Astrocyte of the cerebellum (primary cell): ENCODE measurements at regions not wholly inside any gene's neighbourhood (a gene's known extent, or its start where the extent isn't known, plus 50 kb on each side); places are given as distances from the start of the nearest gene placed in this dataset.

Source experiments
- DNase-seq: peaks from one replicate; pipeline ENCODE4 v3.0.0-alpha.2; 2011; ENCODE audit warnings: low read depth
- H3K4me3 ChIP-seq: 2 replicates; pipeline ENCODE4 v1.5.1; 2011; ENCODE audit warnings: mild to moderate bottlenecking, low read depth, low read length, moderate library complexity
- CTCF ChIP-seq: IDR thresholded peaks from 2 replicates; pipeline ENCODE4 v1.5.1; 2012; ENCODE audit warnings: low read length, low read depth, moderate library complexity, mild to moderate bottlenecking; ENCODE audit errors: missing control alignments
- in situ Hi-C: cut with HindIII; loops from 2 replicates; pipeline ENCODE4 v1.10.0; 2017; ENCODE audit warnings: low sequenced_read_pairs

- no peak overlapping the region for H3K4me3 ChIP-seq
- in situ Hi-C loops, result loop anchor here (25.0 kb wide), 1 partner anchor 217 kb away; the partner anchor contains the start of gene CC2D2A
- TF ChIP-seq CTCF, result no peak
- no peak for DNase-seq
These were observed 182.8 kb upstream of the C1QTNF7 start for GRCh38 chr4:15245006-15245530.

GRCh38 chr4:15250021-15250441, 177.8 kb upstream of the C1QTNF7 start:
- in situ Hi-C loops, result no loop called here
- no peak for TF ChIP-seq CTCF
- no peak for DNase-seq
- no peak overlapping the region for H3K4me3 ChIP-seq

- no peak overlapping the region for H3K4me3 ChIP-seq
- in situ Hi-C loops, result no loop called here
- TF ChIP-seq CTCF, result no peak
- DNase-seq, result no peak
These were observed 174.5 kb upstream of the C1QTNF7 start for GRCh38 chr4:15253349-15253748.

DNA sequence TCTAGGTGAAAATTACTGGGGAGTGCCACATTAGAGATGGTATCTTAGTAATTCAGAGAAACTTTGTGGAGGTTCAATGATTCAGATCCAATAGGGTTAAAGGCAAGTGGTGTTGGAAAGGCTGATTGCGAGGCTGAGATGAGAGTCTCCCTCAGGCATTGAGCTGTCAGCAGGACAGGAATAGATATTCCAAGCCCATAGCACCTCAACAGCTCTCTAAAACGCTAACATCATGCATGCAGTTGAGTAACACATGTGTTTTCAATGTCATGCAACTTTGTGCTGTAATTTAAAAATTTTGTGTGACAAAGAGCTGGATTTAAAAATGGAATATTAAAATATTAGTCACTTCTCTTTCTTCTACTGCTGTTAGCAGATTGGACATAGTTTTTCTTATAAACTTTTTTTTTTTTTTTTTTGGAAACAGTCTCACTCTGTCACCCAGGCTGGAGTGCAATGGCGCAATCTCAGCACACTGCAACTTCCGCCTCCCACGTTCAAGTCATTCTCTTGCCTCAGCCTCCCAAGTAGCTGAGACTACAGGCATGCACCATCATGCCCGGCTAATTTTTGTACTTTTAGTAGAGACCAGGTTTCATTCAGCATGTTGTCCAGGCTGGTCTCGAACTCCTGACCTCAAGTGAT, 173.5 kb upstream of the C1QTNF7 start:
- TF ChIP-seq CTCF, result no peak
- in situ Hi-C loops, result no loop called here
- H3K4me3 ChIP-seq, result no peak overlapping the region
- no peak for DNase-seq

DNA sequence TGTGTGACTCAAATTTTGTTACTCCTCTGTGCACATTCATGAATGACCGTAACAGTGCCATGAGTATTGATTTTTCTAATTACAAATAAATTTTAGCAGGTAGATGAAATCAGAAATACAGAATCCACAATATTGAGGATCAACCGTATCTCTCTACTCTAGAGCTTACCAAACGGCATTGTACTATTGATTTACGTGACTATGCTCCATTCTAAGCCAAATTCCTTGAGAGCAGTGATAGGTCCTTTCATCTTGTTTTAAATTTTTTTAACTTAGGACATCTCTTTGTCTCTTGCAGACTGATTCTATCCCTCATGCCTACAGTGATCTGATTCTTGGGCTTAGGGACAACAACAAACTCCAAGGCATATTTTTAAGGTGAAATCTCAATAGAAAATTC, 172.3 kb upstream of the C1QTNF7 start:
- no peak overlapping the region for H3K4me3 ChIP-seq
- in situ Hi-C loops, result no loop called here
- TF ChIP-seq CTCF, result no peak
- DNase-seq, result no peak

GRCh38 chr4:15260758-15261157, 167.1 kb upstream of the C1QTNF7 start:
- no peak for TF ChIP-seq CTCF
- in situ Hi-C loops, result no loop called here
- no peak for DNase-seq
- H3K4me3 ChIP-seq, result no peak overlapping the region
